NCI-H1436 treated with DMSO at 0.1 percent for 48 hours (cell line): ENCODE measurements at regions not wholly inside any gene's neighbourhood (a gene's known extent, or its start where the extent isn't known, plus 50 kb on each side); places are given as distances from the start of the nearest gene placed in this dataset.
"Not testable (repeated sequence)": the region's sequence is repeated elsewhere in the genome, so short reads cannot be mapped to it uniquely, and the experiment has no call there.

Source experiments
- DNase-seq: peaks from one replicate; lab custom pipeline; 2025; lab: John Stamatoyannopoulos, UW

GRCh38 chr1:168420177-168420576, 123.6 kb downstream of the XCL2 start:
- DNase-seq: no peak

DNA sequence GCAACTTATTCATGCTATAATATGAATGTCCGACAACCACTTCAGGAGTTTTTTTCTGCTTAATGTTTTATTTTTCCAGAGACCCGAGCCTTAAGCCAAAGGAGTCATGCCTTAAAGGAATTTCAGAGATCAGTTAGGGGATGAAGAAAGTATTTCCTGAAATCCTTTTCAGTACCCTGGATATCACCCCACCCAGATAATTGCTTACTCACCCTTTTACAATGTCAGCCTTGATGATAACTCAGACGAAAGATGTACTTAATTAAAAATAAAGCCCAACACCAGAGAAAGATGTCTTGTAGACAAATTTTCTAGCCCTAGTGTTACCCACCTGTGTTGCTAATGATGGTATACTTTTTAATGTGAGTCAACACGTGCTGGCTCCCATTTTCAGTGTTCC, 124.1 kb downstream of the XCL2 start:
- no peak for DNase-seq

DNA sequence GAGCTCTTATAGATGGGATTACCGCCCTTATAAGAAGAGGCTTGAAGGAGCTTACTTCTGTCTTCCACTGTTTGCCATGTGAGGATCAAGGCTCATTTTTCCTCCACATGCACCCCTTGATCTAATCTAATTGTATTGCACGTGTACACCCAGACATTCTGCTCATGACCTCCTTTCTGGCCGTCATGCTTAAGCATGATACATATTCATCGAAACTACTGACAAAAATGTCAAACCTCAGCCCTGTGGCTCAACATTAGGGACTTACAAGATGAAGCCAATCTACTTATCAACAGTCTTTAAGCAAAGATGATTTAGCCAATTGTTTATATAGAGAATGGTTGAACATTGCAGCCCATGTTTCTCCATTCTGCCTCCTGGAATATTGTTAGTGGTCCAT, 127.6 kb downstream of the XCL2 start:
- no peak for DNase-seq

DNA sequence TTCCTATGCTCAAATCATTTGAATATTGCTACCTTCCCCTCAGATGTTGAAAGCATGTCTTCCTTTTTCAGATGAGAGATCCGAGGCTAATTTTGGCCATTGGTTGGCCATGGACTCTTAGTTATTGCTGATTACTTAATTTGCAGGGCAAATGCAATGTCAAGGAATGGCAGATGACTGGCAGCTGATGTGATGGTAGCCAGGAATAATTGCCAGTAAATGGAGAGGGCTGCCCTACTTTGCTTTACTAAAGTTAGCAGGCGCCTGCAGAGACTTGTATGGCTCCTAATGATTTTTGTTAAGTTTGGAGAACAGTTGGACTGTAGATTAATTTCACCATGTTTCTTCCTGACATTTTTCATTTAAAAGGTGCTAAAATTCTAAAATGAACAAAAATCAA, 128.9 kb downstream of the XCL2 start:
- DNase-seq: no peak

- no peak for DNase-seq
Measured at GRCh38 chr1:168410464-168410863, 129.8 kb downstream of the TBX19 start.

DNA sequence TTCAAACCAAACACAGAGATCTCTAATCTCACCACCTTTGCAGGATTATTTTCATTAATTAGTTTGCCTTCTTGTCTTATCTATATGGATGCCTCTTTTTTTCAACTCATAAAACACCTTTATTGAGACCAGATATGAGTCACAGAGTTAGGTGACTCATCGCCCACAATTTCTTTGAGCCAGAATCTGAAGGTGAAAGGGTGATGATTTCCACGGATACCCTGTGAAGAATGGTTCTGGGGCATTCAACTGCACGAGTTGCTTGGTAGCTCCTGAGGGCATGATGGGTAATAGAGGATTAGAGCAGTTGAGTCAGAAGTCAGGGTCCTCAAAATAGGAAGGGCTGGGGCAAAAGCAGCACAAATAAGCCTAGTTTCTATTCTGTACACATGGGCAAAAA, 128.2 kb downstream of the TBX19 start:
- no peak for DNase-seq

DNA sequence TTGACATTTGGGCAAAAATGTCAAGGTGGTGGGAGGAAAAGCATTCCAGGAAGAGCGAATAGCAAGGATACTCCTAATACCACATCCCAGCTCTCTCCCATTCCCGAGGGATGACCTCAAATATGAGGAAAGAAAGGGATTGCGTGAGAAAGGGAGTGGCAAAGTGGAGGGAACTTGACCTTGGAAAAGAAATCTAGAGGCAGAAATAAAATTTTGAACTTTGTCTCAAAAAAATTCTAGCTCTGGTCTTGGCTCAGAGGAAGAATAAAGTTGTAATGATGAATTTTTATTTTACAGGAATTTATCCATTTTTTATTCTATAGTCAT, 127.8 kb downstream of the TBX19 start:
- no peak for DNase-seq

DNA sequence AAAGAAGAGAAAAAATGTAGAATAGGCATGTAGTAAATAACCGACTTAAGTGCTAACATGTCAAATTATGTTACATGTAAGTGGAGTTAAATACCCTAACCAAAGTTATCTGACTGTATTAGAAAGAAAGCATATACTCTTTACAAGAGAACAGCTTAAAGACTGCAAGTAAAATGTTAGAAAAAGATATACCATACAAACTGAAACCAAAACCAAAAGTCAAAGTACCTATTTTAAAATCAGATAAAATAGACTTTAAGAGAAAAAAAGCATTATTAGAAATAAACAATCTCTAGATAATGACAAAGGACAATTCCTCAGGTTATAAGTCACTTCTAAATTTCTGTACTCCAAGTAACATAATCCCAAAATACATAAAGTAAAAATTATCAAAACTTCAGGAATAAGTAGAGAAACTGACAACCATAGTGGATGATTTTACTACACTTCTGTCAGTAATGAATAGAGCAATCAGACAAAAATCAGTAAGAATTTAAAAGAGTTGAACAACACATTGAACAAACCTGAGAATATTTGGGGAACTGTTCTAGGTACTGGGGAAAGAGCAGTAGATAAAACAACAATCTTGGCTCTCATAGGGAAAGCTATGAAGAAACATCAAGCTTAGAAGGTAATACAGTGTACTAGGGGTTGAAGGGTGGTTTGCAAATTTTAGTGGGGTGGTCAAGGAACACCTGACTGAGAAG, 127.3 kb downstream of the TBX19 start:
- no peak for DNase-seq

GRCh38 chr1:168405906-168406549, 125.4 kb downstream of the TBX19 start:
- no peak for DNase-seq

DNA sequence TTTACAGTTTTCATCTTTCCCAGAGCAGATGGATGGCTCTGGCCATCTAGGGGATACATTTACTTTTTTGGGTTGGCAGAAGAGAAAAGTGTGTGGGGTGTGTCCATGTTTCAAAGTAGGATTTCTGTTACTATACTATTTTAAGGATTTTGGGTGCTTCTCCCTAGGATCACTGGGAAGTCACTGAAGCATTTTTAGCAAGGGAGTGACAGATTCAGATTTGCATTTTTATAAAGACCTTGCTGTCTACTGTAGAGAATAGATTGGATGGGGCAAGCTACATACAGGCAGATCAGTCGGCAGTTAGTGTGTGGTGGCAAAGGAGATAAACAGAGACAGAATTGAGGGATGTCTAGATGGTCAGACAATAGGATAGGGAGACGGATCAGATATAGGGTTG, 122.5 kb downstream of the TBX19 start:
- no peak for DNase-seq

DNA sequence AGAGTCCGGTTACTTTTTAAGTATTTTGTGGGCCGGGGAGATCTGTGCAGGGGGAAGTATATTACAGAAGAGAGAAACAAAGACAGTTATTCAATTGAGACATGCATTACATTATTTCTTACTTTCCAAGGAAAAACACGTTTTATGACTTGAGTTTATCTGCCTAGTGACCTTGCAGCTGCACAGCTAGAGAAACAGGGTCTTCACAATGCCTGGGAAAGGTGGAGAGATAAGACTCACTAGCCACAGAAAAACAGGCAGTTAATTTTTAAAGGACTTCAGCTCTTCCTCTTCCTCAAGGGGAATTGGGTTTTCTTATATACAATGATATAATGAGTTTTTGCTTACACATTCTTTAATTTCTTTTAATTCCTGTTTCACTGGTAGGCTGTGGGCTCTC, 121.8 kb downstream of the TBX19 start:
- not testable (repeated sequence) for DNase-seq

DNA sequence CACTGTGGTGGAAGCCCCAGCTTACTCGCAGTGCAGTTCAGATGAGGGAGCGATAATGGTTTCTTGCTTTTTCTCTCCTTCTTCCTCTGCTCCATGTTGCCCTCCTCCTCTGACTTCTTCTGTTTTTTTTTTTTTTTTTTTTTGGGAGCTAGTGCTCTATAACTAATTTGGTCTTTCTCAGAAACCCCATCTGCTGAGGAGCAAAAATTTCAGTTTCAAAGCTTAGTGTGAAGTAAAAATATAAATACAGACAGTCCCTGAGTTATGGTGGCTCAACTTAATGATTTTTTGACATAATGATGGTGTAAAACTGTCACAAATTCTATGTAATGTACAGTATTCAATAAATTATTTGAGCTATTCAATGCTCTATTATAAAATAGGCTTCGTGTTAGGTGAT, 120.7 kb downstream of the TBX19 start:
- no peak for DNase-seq

GRCh38 chr1:168400139-168400538, 119.5 kb downstream of the TBX19 start:
- DNase-seq: no peak

- no peak for DNase-seq
Measured at GRCh38 chr1:168397806-168398205, 117.1 kb downstream of the TBX19 start.

DNA sequence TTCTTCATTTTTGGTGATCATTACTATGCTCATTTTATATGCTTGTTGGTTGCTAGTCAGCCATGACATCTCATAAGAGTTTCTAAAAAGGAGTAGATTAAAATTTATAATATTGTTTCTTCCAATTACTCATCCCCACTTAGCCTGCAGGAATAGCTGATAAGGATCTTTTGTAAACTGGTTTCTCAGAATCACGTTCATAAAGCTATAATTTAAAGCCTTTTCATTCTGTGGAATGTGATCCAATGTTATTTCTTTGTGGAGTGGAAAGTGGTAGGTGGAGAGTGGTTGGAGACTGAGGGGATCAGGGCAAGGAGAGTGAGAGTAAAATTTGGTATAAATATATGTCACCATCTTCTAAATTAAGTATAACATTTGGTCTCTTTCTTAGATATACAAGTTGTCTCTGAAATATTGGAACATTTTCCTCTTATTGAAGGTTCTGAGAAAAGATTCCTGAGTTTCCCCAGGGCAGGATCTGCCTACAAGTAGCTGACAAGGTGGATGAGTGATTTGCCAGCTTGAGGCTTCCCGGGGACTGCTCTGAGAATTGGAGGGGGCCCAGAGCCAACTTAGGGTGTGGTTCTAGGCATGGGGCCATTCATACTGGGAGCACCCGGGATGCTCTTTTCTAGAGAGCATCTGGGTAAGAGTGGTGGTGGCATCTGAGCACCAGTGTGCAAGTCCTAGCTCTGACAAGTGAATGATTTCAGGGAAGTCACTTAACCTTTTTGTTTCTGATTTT, 116.4 kb downstream of the TBX19 start:
- DNase-seq: no peak

DNA sequence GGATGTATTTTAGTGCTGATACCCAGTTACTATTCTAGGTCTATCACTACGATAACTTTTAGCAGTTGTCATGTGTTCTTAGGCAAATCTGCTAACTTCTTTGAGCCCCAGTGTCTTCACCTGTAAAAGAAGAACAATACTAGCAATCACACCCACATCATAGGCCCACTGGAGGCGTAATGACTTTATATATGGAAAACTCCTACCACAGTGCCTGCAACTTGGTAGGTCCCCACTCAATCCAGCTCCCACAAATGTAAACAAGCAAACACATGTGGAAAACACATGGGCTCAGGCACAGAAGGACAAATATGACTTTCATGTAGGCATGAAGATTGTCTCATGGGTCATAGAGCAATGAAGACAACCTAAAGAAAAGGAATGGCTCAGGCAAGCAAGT, 115.8 kb downstream of the TBX19 start:
- no peak for DNase-seq

- DNase-seq: no peak
Measured at GRCh38 chr1:168394858-168395257, 114.2 kb downstream of the TBX19 start.

- no peak for DNase-seq
Measured at GRCh38 chr1:168392958-168393549, 112.4 kb downstream of the TBX19 start.

DNA sequence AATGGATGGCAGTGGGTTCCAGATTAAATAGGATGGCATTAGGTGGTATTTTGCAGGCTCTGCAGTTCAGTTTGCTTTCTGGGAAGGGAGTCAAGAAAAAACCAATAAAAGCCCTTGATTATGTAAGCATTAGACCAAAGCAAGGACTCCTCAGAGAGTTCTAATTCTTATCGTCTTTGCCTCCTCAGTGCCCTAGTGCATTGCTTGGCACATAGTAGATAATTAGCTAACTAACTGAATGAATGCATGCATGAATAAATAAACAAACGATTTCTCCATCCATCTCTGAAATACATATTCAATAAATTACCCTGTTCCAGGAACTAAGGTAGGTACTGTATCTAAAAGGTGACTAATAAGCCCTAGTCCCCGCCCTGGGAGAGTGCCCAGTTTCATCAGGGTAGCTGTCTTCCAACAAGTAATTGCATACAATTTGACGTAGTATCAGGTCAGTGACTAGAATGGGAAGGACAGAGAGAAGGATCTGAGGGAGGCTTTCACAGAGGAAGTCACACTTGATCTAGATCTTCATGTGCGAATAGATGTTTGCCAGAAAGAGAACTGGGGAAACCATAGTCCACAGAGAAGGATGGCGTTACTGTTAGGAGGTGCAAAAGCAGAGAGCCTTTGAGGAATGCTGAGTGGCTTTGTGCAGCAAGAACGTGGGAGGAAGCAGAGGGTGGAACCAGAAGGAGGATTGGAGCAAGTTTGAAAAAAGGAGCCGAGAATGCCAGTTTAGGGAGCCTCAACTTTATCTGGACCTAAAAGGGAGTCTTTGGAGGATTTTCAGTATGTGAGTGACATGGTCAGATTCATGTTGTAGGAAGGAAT, 111.4 kb downstream of the TBX19 start:
- DNase-seq: no peak

DNA sequence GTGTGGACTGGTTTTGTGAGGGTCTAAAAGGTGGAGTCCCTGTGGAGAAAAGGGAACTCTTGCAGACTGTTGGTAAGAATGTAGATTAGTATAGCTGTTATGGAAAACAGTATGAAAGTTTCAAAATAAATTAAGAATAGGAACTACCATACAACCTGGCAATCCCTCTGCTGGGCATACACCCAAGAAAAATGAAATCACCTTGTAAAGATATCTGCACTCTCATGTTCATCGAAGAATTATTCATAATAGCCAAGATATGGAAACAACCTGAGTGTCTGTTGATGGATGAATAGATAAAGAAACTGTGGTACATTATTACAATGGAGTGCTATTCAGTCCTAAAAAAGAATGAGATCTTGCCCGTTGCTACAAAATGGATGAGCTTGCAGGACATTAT, 109.6 kb downstream of the TBX19 start:
- no peak for DNase-seq

GRCh38 chr1:168387781-168388760, 107.4 kb downstream of the TBX19 start:
- no peak for DNase-seq
